ENCODE measurements at regions not wholly inside any gene's neighbourhood (a gene's known extent, or its start where the extent isn't known, plus 50 kb on each side); places are given as distances from the start of the nearest gene placed in this dataset.

GRCh38 chr12:87766044-87766443, 263.2 kb downstream of the C12orf50 start:
- TF ChIP-seq, protein P1, sequence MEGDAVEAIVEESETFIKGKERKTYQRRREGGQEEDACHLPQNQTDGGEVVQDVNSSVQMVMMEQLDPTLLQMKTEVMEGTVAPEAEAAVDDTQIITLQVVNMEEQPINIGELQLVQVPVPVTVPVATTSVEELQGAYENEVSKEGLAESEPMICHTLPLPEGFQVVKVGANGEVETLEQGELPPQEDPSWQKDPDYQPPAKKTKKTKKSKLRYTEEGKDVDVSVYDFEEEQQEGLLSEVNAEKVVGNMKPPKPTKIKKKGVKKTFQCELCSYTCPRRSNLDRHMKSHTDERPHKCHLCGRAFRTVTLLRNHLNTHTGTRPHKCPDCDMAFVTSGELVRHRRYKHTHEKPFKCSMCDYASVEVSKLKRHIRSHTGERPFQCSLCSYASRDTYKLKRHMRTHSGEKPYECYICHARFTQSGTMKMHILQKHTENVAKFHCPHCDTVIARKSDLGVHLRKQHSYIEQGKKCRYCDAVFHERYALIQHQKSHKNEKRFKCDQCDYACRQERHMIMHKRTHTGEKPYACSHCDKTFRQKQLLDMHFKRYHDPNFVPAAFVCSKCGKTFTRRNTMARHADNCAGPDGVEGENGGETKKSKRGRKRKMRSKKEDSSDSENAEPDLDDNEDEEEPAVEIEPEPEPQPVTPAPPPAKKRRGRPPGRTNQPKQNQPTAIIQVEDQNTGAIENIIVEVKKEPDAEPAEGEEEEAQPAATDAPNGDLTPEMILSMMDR (IDR thresholded peaks at IDR 0.05 in 8 of 11, conservative IDR thresholded peaks at IDR 0.05 in 3 of 11): no peak
- TF ChIP-seq POLR2A (IDR thresholded peaks at IDR 0.05): no peak
